NCI-H69 (cell line): ENCODE measurements at regions not wholly inside any gene's neighbourhood (a gene's known extent, or its start where the extent isn't known, plus 50 kb on each side); places are given as distances from the start of the nearest gene placed in this dataset.
"Not testable (repeated sequence)": the region's sequence is repeated elsewhere in the genome, so short reads cannot be mapped to it uniquely, and the experiment has no call there.

Source experiments
- DNase-seq: peaks from one replicate; lab custom pipeline; 2025; lab: John Stamatoyannopoulos, UW

DNA sequence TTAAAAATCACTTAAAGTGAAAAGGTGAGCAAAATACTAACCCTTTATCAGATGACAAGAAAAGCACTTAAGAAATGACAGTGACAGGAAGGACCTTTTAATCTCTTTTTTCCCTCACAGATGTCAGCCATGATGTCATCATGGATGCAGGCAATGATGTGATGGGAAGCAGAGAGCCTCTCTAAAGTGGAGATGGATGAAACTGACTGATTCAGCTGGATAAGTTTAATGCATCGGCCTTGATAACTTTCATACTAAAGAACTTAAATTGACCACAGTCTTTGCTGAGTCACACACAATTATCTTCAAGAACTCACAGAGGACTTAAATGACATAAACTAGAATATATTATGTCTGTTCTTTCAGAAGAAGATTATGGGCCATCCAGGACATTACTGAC, 153.2 kb upstream of the FGF10 start:
- DNase-seq: no peak

DNA sequence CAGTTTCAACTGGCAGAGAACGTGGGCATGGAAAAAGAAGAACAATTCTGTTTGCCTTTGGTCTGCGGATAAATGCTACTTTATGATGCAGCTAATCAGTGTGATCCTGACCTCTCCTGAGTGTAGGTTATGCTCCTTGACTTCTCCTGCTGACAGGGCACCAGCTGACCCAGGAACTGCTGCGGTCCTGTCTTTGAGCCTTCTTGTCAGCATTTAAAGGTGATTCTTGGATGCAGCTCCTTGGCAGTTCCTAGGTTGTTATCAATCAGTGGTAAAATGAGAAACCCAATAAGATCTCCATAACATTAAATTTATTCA, 150.3 kb upstream of the FGF10 start:
- DNase-seq: no peak

DNA sequence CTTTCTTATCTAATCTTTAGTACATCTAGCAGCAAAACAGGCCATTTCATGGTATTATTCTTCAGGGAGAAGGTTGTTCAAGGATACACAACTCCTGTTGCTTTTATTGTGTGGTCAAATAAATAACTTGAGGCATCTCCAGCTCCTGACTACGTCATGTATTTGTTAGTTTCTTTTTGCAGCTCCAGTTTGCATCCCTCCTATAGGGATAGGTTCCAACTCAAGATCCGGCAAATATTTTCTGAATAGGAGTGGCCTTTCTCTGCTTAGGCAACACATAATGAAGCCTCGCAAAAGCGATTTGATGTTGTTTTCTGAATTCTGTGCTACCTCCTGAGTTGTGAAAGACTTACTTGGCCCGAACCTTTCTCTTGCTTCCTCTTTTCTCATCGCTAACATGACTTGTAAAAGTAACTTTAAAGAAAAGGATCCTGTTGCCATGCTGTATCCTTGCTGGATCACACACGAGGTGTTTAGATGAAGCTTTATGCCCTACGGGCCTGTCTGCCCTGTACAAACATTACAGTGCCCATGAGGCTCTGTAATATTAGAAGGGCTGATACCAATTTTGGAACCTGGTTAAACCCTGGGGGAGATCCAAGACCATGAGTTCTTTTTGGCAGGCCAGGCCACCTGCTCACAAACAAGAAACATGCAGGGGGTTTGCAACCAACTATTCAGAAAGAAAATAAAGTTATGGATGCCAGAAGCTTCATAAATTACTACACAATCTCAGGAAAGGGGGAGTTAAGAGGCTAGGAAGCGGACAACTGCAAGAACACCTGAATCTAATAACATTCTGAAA, 149.8 kb upstream of the FGF10 start:
- DNase-seq: no peak

DNA sequence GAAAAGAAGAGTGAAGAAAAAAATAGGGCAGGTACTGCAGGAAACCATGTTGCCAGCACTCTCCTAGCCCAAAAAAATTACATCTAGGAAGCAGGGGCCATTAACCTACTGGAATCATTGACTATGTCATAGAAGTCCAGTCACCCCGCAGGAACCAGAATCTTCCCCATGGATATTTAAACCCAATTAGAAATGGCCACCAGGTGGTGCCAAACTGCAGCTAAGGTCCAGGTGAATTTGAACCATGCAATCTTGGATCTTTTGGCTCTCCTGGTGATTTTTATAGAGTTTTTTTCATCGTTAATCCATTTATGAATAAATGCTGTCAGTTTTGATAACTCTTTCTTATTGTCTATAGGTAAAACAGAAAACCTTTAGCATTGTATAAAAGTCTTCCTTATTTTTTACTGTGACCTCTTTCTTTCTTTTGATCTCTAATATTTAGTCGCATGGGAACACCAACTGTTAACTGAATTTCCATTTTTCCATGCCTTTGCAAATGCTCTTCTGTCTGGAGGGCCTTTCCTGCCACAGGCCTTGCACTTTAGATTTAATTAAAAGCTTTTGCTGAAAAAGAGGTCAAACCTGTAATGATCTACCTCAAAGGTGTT, 147.5 kb upstream of the FGF10 start:
- peak; percentile 50 for DNase-seq

DNA sequence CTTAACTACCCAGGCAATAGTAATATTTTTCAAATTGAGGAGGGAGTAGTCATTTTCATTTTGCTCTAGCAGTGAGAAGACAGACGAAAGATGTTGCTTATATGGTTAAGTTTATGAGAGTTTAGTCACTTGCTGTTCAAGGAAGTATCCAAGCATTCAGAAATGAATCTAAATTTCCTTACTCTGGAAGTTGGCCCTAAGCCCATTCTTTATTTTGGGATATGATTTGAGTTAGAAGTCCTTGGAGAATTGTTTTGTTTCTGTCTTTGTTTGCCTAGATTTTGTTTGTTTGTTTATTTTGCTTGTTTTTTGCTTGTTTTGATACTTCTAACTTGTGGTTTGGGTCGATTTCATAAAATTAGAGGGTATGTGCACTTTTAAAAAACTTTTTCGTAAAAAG, 146.4 kb upstream of the FGF10 start:
- no peak for DNase-seq

DNA sequence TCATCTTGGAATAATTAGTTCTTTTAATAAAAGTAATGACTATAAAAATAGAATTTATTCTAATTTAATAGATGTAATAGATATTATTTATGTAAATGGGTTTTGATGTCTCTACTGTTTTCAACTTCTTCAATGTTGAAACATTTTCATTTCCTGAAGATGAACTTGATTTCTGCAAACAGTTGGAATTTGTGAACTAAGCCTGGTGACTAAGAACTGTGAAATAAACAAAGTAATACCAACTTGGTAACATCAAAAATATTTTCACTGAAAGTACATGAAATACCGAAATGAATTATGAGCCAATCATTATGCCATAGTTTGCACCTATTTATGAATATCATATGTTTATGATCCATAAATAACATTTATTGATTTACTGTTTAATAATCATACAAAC, 143.8 kb upstream of the FGF10 start:
- no peak for DNase-seq

DNA sequence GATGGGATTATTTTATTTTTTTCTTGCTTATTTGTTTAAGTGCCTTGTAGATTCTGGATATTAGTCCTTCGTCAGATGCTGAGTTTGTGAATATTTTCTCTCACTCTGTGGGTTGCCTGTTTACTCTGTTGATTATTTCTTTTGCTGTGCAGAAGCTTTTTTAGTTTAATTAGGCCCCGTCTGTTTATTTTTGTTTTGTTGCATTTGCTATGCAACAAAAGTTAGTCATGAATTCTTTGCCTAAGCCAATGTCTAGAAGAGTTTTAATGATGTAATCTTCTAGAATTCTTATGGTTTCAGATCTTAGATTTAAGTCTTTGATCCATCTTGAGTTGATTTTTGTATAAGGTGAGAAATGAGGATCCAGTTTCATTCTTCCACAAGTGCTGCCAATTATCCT, 142.5 kb upstream of the FGF10 start:
- DNase-seq: not testable (repeated sequence)

DNA sequence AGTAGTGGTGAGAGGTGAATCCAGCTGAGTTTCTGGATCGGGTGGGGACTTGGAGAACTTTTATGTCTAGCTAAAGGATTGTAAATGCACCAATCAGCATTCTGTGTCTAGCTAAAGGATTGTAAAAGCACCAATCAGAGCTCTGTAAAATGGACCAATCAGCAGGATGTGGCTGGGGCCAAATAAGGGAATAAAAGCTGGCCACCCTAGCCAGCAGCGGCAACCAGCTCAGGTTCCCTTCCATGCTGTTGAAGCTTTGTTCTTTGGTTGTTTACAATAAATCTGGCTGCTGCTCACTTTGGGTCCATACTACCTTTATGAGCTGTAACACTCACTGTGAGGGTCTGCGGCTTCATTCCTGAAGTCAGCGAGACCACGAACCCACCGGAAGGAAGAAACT, 141.6 kb upstream of the FGF10 start:
- DNase-seq: not testable (repeated sequence)

DNA sequence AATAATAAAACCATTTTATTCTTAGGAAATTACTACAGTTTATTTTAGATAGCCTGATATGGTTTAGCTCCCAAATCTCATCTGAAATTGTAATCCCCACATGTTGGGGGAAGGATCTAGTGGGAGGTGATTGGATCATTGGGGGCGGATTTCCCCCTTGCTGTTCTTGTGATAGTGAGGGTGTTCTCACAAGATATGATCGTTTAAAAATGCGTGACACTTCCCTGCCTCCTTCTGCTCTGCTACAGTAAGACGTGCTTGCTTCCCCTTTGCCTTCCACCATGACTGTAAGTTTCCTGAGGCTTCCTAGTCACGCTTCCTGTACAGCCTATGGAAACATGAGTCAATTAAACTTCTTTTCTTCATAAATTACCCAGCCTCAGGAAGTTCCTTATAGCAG, 122.4 kb upstream of the FGF10 start:
- no peak for DNase-seq

DNA sequence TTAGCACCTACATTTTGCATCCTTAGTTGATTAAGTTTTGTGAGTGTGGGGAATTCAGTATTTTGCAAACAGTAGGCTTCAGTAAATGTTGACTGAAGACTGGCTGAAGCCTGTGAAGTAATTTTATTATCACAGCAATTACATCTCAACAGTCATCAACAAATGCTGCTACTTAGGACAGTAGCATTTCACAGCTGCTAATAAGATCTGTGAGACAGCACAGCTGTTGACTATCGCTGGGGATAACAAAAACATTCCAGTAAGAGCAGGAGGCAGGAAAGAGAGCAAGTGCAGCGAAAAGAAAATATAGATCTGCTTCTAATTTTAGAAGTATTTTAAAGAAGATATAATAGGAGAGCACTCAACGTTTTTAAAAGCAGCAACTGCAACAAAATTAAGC, 117.3 kb upstream of the FGF10 start:
- no peak for DNase-seq

DNA sequence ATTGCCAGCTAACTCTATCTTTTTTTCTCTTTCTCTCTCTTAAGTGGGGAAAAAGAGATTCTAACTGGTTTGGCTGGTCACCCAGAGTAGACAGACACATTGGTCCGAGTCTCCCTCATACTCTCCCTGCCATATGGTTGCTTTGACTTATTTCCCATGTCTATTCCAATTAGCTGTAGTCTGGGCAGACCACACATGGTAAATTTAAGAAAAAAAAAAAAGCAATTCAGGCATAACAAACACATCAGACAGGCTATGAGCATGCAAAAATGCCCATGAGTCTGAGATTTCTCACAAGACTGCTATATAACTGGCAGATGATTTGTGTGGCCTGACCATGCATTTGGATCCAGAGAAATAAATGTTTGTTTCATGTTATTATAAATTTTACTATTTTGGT, 110.2 kb upstream of the FGF10 start:
- no peak for DNase-seq

DNA sequence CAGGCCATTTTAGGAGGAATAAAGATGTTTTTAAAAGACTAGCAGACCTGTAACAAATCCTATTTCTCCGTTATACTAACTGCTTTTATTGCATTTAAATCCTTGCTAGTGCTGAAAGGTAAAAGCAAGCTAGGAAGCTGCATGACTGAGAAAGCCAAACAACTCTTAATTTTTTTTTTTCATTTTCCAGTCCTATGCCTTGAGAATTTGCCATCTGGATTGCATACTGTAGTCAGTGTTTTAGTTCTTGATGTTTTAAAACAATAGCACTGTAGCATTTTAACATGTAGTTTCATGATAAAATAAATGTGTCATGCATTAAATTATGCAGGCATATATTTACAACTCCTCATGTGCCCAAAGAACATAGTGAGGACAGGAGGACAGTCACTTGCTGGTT, 108.4 kb upstream of the FGF10 start:
- no peak for DNase-seq

DNA sequence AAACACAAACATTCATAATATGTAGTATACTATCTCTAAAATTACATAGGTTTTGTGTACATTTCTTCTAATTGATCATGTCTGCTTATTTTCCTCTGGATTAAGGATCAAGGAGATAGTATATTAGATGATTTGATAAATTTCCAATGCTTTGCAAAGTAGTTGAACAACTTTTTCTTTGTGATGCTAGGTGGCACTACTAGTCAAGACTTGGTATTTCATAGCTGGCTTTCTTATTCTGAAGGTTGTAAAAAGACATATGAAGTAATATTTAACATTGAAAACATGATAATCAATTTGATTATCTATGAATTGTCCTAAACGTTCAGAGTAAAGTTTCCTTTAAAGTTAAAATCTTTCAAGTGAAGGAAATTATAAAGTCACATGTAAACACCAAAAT, 106.1 kb upstream of the FGF10 start:
- DNase-seq: no peak

DNA sequence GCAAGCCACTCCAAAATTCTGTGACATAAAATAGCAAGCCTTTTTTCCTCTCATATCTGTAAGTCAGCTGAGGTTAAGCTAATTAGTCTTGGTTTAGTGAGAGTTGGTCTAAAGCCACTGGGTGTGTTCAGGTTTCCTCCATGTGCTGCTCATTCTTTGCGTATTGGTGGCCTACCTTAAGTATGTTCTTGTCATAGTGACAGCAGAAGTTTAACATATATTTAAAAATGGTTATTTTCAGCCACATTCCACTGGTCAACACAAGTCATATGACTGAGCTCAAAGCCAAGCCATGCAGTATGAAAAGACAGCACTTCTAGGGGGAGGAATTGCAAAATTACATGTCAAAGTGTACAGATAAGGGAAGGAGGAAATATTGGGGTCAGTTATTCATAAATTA, 100.5 kb upstream of the FGF10 start:
- no peak for DNase-seq

DNA sequence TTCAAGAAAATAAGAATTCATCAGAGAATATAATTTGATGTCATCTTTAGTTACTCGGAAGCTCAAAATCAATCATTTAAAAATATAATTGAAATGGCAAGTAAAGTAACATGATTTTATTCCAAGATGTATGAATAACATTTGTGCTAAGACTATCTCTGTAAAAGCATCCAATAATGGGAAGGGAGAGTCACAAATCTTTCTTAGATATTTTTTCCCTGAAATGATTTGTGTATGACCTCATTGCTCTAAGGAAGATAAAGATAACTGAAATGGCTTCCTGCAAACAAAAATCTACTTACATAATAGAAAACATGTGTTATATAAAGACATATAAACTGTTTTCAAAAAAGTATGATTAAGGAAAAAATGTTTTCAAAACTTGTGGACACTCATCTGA, 97.4 kb upstream of the FGF10 start:
- DNase-seq: no peak

DNA sequence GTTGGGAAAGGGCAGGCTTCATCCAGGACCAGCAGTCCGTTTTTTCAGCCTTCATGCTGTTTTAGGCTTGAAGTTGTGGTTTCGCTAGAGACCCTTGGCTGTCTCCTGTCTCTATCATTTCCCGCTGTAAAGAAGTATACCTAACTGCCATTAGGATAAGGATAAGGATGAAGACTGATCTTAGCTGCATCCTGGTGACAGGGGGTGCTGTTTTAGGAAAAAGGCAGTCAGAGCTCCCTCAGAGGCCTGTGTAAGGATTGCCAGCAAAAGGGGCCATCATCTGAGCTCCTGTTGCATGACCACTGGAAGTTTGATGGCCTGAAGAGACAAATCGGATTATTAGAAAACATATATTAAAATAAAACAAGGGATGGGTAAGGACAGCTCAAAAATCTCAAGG, 64.8 kb upstream of the FGF10 start:
- DNase-seq: no peak

DNA sequence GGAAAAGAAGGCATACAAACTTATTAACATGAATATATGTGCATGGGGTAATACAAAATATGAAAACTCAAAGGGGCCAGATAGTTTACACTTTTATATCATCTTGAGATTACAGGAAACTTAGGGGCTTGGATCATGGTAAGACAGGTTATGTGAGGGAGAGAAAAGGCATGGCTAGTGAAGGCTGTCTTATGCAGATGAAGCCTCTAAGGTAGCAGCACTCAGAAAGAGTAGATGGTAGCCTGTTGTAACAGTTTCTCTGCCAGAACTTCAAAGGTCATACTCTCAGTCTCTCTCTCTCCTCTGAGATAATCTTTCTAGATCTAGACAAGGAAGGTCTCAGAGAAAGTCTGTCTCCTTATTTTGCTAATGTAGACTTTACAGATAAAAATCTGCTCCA, 57.2 kb upstream of the FGF10 start:
- DNase-seq: no peak

DNA sequence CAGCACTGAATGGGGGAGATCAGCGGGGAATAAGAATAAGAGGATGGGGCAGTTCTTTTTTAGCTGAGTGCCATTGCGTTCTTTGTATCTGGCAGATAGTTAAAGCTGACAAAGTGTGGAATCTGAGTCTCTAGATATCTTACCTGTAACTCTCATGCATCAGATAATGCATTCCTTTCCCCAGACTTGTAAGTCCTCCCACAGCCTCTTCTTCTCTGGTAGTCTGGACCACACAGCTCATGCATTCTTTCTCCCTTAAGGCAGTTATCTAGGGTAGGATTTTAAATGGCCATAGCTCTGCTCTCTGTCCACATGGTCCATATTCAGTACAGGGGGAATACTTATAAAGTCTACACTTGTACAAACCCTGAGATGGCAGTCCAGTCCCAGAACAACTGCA, 54.0 kb upstream of the FGF10 start:
- no peak for DNase-seq

DNA sequence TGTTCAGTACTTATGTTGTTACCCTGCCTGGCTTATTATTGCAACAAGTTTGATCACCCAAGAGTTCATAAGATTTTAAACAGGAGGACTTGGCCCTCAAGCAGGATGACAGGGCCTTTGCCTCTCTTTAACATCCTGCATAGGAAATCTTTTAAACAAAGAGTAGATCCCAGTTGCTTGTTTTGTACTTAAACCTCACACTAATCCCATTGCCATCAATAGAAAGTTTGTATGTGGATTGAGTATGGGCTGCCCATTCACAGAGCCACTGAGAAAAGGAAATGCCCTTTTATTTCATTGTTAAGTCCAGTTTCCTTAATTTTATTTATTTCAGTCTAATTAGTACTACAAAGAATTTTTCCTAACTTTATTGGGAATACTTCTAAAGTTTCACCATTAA, 52.2 kb upstream of the FGF10 start:
- no peak for DNase-seq

DNA sequence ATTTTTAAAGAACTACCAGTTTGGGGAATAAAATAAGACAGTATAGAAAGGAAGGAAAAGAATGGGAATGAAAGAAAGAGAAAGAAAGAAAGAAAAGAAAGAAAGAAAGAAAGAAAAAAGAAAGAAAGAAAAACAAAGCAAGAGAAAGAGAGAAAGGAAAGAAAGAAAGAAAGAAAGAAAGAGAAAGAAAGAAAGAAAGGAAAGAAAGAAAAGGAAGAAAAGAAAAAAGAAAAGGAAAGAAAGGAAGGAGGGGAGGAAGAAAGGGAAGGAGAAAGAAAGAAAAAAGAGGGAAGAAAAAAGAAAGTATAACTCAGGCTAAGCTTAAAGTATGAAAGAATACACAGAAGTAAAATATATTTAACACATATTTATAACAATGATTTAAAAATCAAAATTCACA, 51.0 kb upstream of the FGF10 start:
- no peak for DNase-seq
